ENCODE measurements at regions not wholly inside any gene's neighbourhood (a gene's known extent, or its start where the extent isn't known, plus 50 kb on each side); places are given as distances from the start of the nearest gene placed in this dataset.

- TF ChIP-seq GATA3 (IDR thresholded peaks at IDR 0.05; ENCODE audit: low read depth, low read length) (no peak), GATA2 (IDR thresholded peaks at IDR 0.05; ENCODE audit: low read depth, low read length) (no peak)
These were observed 55.8 kb upstream of the CLEC14A start for GRCh38 chr14:38311655-38312054.

Data from SH-SY5Y (cell line).